GM15510 (cell line): ENCODE measurements at regions not wholly inside any gene's neighbourhood (a gene's known extent, or its start where the extent isn't known, plus 50 kb on each side); places are given as distances from the start of the nearest gene placed in this dataset.

ENCODE experiments used
- POLR2A ChIP-seq: IDR thresholded peaks from 3 replicates; pipeline ENCODE4 v1.6.1; 2011; ENCODE audit warnings: borderline replicate concordance; ENCODE audit not compliant: insufficient read length; ENCODE audit errors: extremely low read depth

GRCh38 chr22:49418341-49418894, 409.3 kb downstream of the BRD1 start:
- no peak for TF ChIP-seq POLR2A

- TF ChIP-seq POLR2A = no peak
Measured at GRCh38 chr22:49417833-49418232, 409.8 kb downstream of the BRD1 start.

GRCh38 chr22:49417326-49417725, 410.3 kb downstream of the BRD1 start:
- no peak for TF ChIP-seq POLR2A

GRCh38 chr22:49415151-49415951, 412.3 kb downstream of the BRD1 start:
- no peak for TF ChIP-seq POLR2A

- no peak for TF ChIP-seq POLR2A
Measured at GRCh38 chr22:49413551-49413950, 414.1 kb downstream of the BRD1 start.

- no peak for TF ChIP-seq POLR2A
Measured at GRCh38 chr22:49413146-49413545, 414.5 kb downstream of the BRD1 start.

GRCh38 chr22:49412236-49412635, 415.4 kb downstream of the BRD1 start:
- TF ChIP-seq POLR2A = no peak

- TF ChIP-seq POLR2A = no peak
Measured at GRCh38 chr22:49411236-49411635, 416.4 kb downstream of the BRD1 start.

GRCh38 chr22:49408102-49408836, 419.4 kb downstream of the BRD1 start:
- TF ChIP-seq POLR2A = no peak

- no peak for TF ChIP-seq POLR2A
Measured at GRCh38 chr22:49406879-49407587, 420.6 kb downstream of the BRD1 start.

- TF ChIP-seq POLR2A = no peak
Measured at GRCh38 chr22:49406047-49406650, 421.5 kb downstream of the BRD1 start.

- TF ChIP-seq POLR2A = no peak
Measured at GRCh38 chr22:49405590-49405989, 422.1 kb downstream of the BRD1 start.

GRCh38 chr22:49404576-49405241, 423.0 kb downstream of the BRD1 start:
- no peak for TF ChIP-seq POLR2A

- TF ChIP-seq POLR2A = no peak
Measured at GRCh38 chr22:49404020-49404419, 423.7 kb downstream of the BRD1 start.
